GM21737 (cell line): ENCODE measurements at regions not wholly inside any gene's neighbourhood (a gene's known extent, or its start where the extent isn't known, plus 50 kb on each side); places are given as distances from the start of the nearest gene placed in this dataset.
"Not testable (repeated sequence)": the region's sequence is repeated elsewhere in the genome, so short reads cannot be mapped to it uniquely, and the experiment has no call there.

Source experiments
- ATAC-seq: cut with Tn5 transposase; IDR thresholded peaks from one replicate; pipeline ENCODE4 v1.9.1; 2021; ENCODE audit warnings: mild to moderate bottlenecking, moderate library complexity; ENCODE audit not compliant: unreplicated experiment

- no peak for ATAC-seq
Measured at GRCh38 chr13:111064661-111065060, 50.4 kb upstream of the ARHGEF7 start.

- no peak for ATAC-seq
Measured at GRCh38 chr13:111062966-111063365, 52.1 kb upstream of the ARHGEF7 start.

GRCh38 chr13:111062305-111062704 lies 52.8 kb upstream of the ARHGEF7 start:
- ATAC-seq: no peak

- no peak for ATAC-seq
Measured at GRCh38 chr13:111061358-111062045, 53.6 kb upstream of the ARHGEF7 start.

GRCh38 chr13:111060237-111060919 lies 54.7 kb upstream of the ARHGEF7 start:
- ATAC-seq: no peak

GRCh38 chr13:111058796-111059506 lies 56.2 kb upstream of the ARHGEF7 start:
- ATAC-seq: no peak

- ATAC-seq: not testable (repeated sequence)
Measured at GRCh38 chr13:111058339-111058738, 56.8 kb upstream of the ARHGEF7 start.

- ATAC-seq: not testable (repeated sequence)
Measured at GRCh38 chr13:111051726-111052232, 63.3 kb upstream of the ARHGEF7 start.

GRCh38 chr13:111051041-111051725 lies 63.9 kb upstream of the ARHGEF7 start:
- no peak for ATAC-seq

GRCh38 chr13:111050539-111050879 lies 64.6 kb upstream of the ARHGEF7 start:
- ATAC-seq: no peak

- no peak for ATAC-seq
Measured at GRCh38 chr13:111049791-111050538, 65.1 kb upstream of the ARHGEF7 start.

- ATAC-seq: no peak
Measured at GRCh38 chr13:111048387-111048786, 66.7 kb upstream of the ARHGEF7 start.

- no peak for ATAC-seq
Measured at GRCh38 chr13:111047326-111047725, 67.8 kb upstream of the ARHGEF7 start.

GRCh38 chr13:111046590-111047141 lies 68.4 kb upstream of the ARHGEF7 start:
- ATAC-seq: peak; percentile 55

- no peak for ATAC-seq
Measured at GRCh38 chr13:111045170-111045569, 69.9 kb upstream of the ARHGEF7 start.

GRCh38 chr13:111044087-111044830 lies 70.9 kb upstream of the ARHGEF7 start:
- ATAC-seq: no peak

- ATAC-seq: no peak
Measured at GRCh38 chr13:111043575-111043982, 71.5 kb upstream of the ARHGEF7 start.

- ATAC-seq: no peak
Measured at GRCh38 chr13:111042661-111043226, 72.4 kb upstream of the ARHGEF7 start.

- ATAC-seq: no peak
Measured at GRCh38 chr13:111040830-111041229, 74.3 kb upstream of the ARHGEF7 start.
